PC-3 (cell line): ENCODE measurements at regions not wholly inside any gene's neighbourhood (a gene's known extent, or its start where the extent isn't known, plus 50 kb on each side); places are given as distances from the start of the nearest gene placed in this dataset.

Experiments used
- ATAC-seq: fragments of 200-7000 bp; cut with Tn5 transposase; 2 replicates; pipeline ENCODE4 v1.9.1; 2020; ENCODE audit warnings: mild to moderate bottlenecking, moderate library complexity
- BruUV-seq: library from RNA; stranded (reverse); fragments of 400-500 nt; replicated peaks from 2 replicates; lab custom pipeline; 2021; lab: Mats Ljungman, UMichigan
- CTCF ChIA-PET: fragments of 300-600 bp; sonication (Branson Sonifier 250); formaldehyde crosslinking; loops from one replicate; lab custom pipeline; 2022; ENCODE audit warnings: antibody characterized with exemption; lab: Charles Lee
- POLR2A ChIA-PET: fragments of 300-600 bp; sonication (Branson Sonifier 250); formaldehyde crosslinking; loops from one replicate; lab custom pipeline; 2022; ENCODE audit warnings: antibody characterized with exemption; ENCODE audit not compliant: unreplicated experiment; lab: Charles Lee
- DNase-seq: peaks from one replicate; pipeline ENCODE4 v3.0.0-alpha.2; 2015
- H2AFZ ChIP-seq: fragments of 300-600 bp; sonication (generic); 2 replicates; pipeline ENCODE4 v1.6.0; 2016; ENCODE audit warnings: antibody characterized with exemption, low read length
- H3F3A ChIP-seq: fragments of 300-600 bp; sonication (generic); one replicate; pipeline ENCODE4 v1.6.0; 2017; ENCODE audit warnings: antibody characterized with exemption, low read length, control low read depth, mild to moderate bottlenecking; ENCODE audit not compliant: unreplicated experiment
- H3K27ac ChIP-seq: fragments of 300-600 bp; sonication (generic); 2 replicates; pipeline ENCODE4 v1.5.1; 2016; ENCODE audit warnings: mild to moderate bottlenecking, low read length
- H3K27me3 ChIP-seq: fragments of 300-600 bp; sonication (generic); 2 replicates; pipeline ENCODE4 v1.6.1; 2016; ENCODE audit warnings: low read length, mixed read lengths
- H3K36me3 ChIP-seq: fragments of 300-600 bp; sonication (generic); 2 replicates; pipeline ENCODE4 v1.6.1; 2016; ENCODE audit warnings: low read depth, mixed run types, low read length, mixed read lengths
- H3K4me1 ChIP-seq: fragments of 300-600 bp; sonication (generic); 2 replicates; pipeline ENCODE4 v1.5.1; 2016; ENCODE audit warnings: low read length; ENCODE audit not compliant: insufficient read depth
- H3K4me2 ChIP-seq: fragments of 300-600 bp; sonication (generic); 2 replicates; pipeline ENCODE4 v1.6.0; 2016; ENCODE audit warnings: low read length
- H3K4me3 ChIP-seq: fragments of 300-600 bp; sonication (generic); 2 replicates; pipeline ENCODE4 v1.5.1; 2016; ENCODE audit warnings: mild to moderate bottlenecking, low read length, mixed read lengths
- H3K79me2 ChIP-seq: fragments of 300-600 bp; sonication (generic); 2 replicates; pipeline ENCODE4 v1.6.1; 2017; ENCODE audit warnings: low read length, mixed read lengths
- H3K9ac ChIP-seq: fragments of 300-600 bp; sonication (generic); 2 replicates; pipeline ENCODE4 v1.6.0; 2016; ENCODE audit warnings: mild to moderate bottlenecking, low read length
- H3K9me2 ChIP-seq: fragments of 300-600 bp; sonication (generic); replicated peaks from 2 replicates; pipeline ENCODE4 v1.6.1; 2016; ENCODE audit warnings: mixed run types, low read length, mixed read lengths
- H3K9me3 ChIP-seq: fragments of 300-600 bp; sonication (generic); 2 replicates; pipeline ENCODE4 v1.6.1; 2016; ENCODE audit warnings: low read length, mixed read lengths
- H4K20me1 ChIP-seq: fragments of 300-600 bp; sonication (generic); 2 replicates; pipeline ENCODE4 v1.6.1; 2016; ENCODE audit warnings: low read length, mixed read lengths
- CTCF ChIP-seq: fragments of 300-600 bp; sonication (generic); conservative IDR thresholded peaks from 2 replicates; pipeline ENCODE4 v1.5.1; 2017; ENCODE audit warnings: antibody characterized with exemption, low read depth, mild to moderate bottlenecking, low read length
- EZH2 ChIP-seq: fragments of 300-600 bp; sonication (generic); IDR thresholded peaks from one replicate; pipeline ENCODE4 v1.6.1; 2017; ENCODE audit warnings: antibody characterized with exemption, mild to moderate bottlenecking, low read length; ENCODE audit not compliant: unreplicated experiment
- EZH2phosphoT487 ChIP-seq: fragments of 300-600 bp; sonication (generic); IDR thresholded peaks from 2 replicates; pipeline ENCODE4 v1.6.1; 2018; ENCODE audit warnings: mild to moderate bottlenecking, antibody characterized with exemption, low read length, borderline replicate concordance
- intact Hi-C: fragments of 100-400 bp; cut with micrococcal nuclease; formaldehyde crosslinking; loops from 2 replicates; pipeline ENCODE4 v1.9.0; 2023

- ATAC-seq: no peak
- Histone ChIP-seq H3K79me2 (no peaks in the 10 kb centered on the region), H2AFZ (no peak overlapping the region), H3K9ac (no peak overlapping the region), H3K27me3 (peaks cover 72% of the 10 kb centered on the region), H3K27ac (no peak overlapping the region), H3K4me2 (no peak overlapping the region), H3K9me3 (no peaks in the 10 kb centered on the region), H3K36me3 (no peaks in the 10 kb centered on the region), H3K4me1 (no peaks in the 10 kb centered on the region), H4K20me1 (no peaks in the 10 kb centered on the region), H3K9me2 (no peaks in the 10 kb centered on the region), H3F3A (no peaks in the 10 kb centered on the region), H3K4me3 (no peak overlapping the region)
- TF ChIP-seq CTCF (no peak), EZH2phosphoT487 (no peak), EZH2 (no peak)
- intact Hi-C loops: no loop called here
- ChIA-PET POLR2A (no interaction called here), CTCF (interaction anchor here (0.6 kb wide), 1 partner anchor 15 kb away, joined by 11 read pairs; no protein-coding TSS in a partner anchor)
- DNase-seq: no peak
- no TSS peak for BruUV-seq
Measured at GRCh38 chr2:15814403-15814802, 125.9 kb upstream of the MYCN start.

GRCh38 chr2:15814946-15815345 is 125.4 kb upstream of the MYCN start:
- Histone ChIP-seq H3K27ac (no peak overlapping the region), H3K79me2 (no peaks in the 10 kb centered on the region), H3K9me3 (no peaks in the 10 kb centered on the region), H3K36me3 (no peaks in the 10 kb centered on the region), H3K27me3 (peaks cover 67% of the 10 kb centered on the region), H3K9me2 (no peaks in the 10 kb centered on the region), H2AFZ (no peak overlapping the region), H3K4me2 (no peak overlapping the region), H3K4me3 (no peak overlapping the region), H3K9ac (no peak overlapping the region), H3K4me1 (no peaks in the 10 kb centered on the region), H4K20me1 (no peaks in the 10 kb centered on the region), H3F3A (no peaks in the 10 kb centered on the region)
- DNase-seq (no peak), ATAC-seq (no peak)
- no peak for TF ChIP-seq EZH2
- no peak for TF ChIP-seq EZH2phosphoT487
- no peak for TF ChIP-seq CTCF
- BruUV-seq: no TSS peak
- ChIA-PET CTCF (no interaction called here), POLR2A (no interaction called here)
- intact Hi-C loops: no loop called here

- H3K4me1 ChIP-seq: no peaks in the 10 kb centered on the region
- no peak overlapping the region for H3K4me2 ChIP-seq
- no peak for DNase-seq
- BruUV-seq: no TSS peak
- intact Hi-C loops: no loop called here
- H3K36me3 ChIP-seq: no peaks in the 10 kb centered on the region
- H3K9ac ChIP-seq: no peak overlapping the region
- no peak overlapping the region for H3K4me3 ChIP-seq
- H4K20me1 ChIP-seq: no peaks in the 10 kb centered on the region
- no peaks in the 10 kb centered on the region for H3F3A ChIP-seq
- no peaks in the 10 kb centered on the region for H3K9me3 ChIP-seq
- no peak overlapping the region for H3K27ac ChIP-seq
- no peaks in the 10 kb centered on the region for H3K9me2 ChIP-seq
- no peak overlapping the region for H2AFZ ChIP-seq
- peaks cover 54% of the 10 kb centered on the region for H3K27me3 ChIP-seq
- TF ChIP-seq EZH2phosphoT487 (no peak), CTCF (no peak), EZH2 (no peak)
- ATAC-seq: no peak
- ChIA-PET CTCF (no interaction called here), POLR2A (no interaction called here)
- H3K79me2 ChIP-seq: no peaks in the 10 kb centered on the region
Measured at GRCh38 chr2:15816226-15816625, 124.1 kb upstream of the MYCN start.
